ENCODE measurements at regions not wholly inside any gene's neighbourhood (a gene's known extent, or its start where the extent isn't known, plus 50 kb on each side); places are given as distances from the start of the nearest gene placed in this dataset.

- TF ChIP-seq MAX (IDR thresholded peaks at IDR 0.05; ENCODE audit: low read depth, low read length) (no peak), CTCF (IDR thresholded peaks at IDR 0.05; ENCODE audit: low read depth, low read length) (no peak), POLR2A (IDR thresholded peaks at IDR 0.05; ENCODE audit: extremely low read depth, insufficient read length) (no peak), MYC (IDR thresholded peaks at IDR 0.05; ENCODE audit: low read depth, low read length) (no peak)
Observed at GRCh38 chr2:156009293-156009692, 323.2 kb downstream of the NR4A2 start.

All from NB4 (cell line).